ENCODE measurements at regions not wholly inside any gene's neighbourhood (a gene's known extent, or its start where the extent isn't known, plus 50 kb on each side); places are given as distances from the start of the nearest gene placed in this dataset.

- peak overlapping the region; percentile 70 for H3K27ac ChIP-seq (ENCODE audit: low read length)
- peaks cover 6 to 15% of the 10 kb centered on the region in 2 donors for H3K4me1 ChIP-seq (ENCODE audit: control insufficient read depth in 1 of 2, insufficient read depth in 2 of 2, low read length in 2 of 2)
- H3K9me3 ChIP-seq (ENCODE audit: control insufficient read depth in 1 of 2, low read length in 2 of 2) = no peaks in the 10 kb centered on the region
- no peaks in the 10 kb centered on the region for H3K36me3 ChIP-seq (ENCODE audit: control insufficient read depth in 1 of 2, insufficient read depth in 2 of 2, low read length in 2 of 2)
- H3K4me3 ChIP-seq (ENCODE audit: low read depth in 1 of 2, low read length in 2 of 2) = no peak overlapping the region
- no peaks in the 10 kb centered on the region for H3K27me3 ChIP-seq (ENCODE audit: low read depth, low read length)
These were observed 257.5 kb upstream of the FN1 start for GRCh38 chr2:215693193-215693998.

- Histone ChIP-seq H3K27me3 (ENCODE audit: low read depth, low read length) (no peaks in the 10 kb centered on the region), H3K4me3 (ENCODE audit: low read depth in 1 of 2, low read length in 2 of 2) (no peak overlapping the region), H3K9me3 (ENCODE audit: control insufficient read depth in 1 of 2, low read length in 2 of 2) (no peaks in the 10 kb centered on the region), H3K36me3 (ENCODE audit: control insufficient read depth in 1 of 2, insufficient read depth in 2 of 2, low read length in 2 of 2) (no peaks in the 10 kb centered on the region), H3K4me1 (ENCODE audit: control insufficient read depth in 1 of 2, insufficient read depth in 2 of 2, low read length in 2 of 2) (peaks cover 6 to 15% of the 10 kb centered on the region in 2 donors), H3K27ac (ENCODE audit: low read length) (peak overlapping the region; percentile 70)
These were observed 256.7 kb upstream of the FN1 start for GRCh38 chr2:215692387-215693079.

GRCh38 chr2:215691346-215691745 lies 255.5 kb upstream of the FN1 start:
- H3K4me3 ChIP-seq (ENCODE audit: low read depth in 1 of 2, low read length in 2 of 2) = no peak overlapping the region
- no peaks in the 10 kb centered on the region for H3K27me3 ChIP-seq (ENCODE audit: low read depth, low read length)
- no peaks in the 10 kb centered on the region for H3K9me3 ChIP-seq (ENCODE audit: control insufficient read depth in 1 of 2, low read length in 2 of 2)
- H3K36me3 ChIP-seq (ENCODE audit: control insufficient read depth in 1 of 2, insufficient read depth in 2 of 2, low read length in 2 of 2) = no peaks in the 10 kb centered on the region
- no peak overlapping the region for H3K27ac ChIP-seq (ENCODE audit: low read length)
- H3K4me1 ChIP-seq (ENCODE audit: control insufficient read depth in 1 of 2, insufficient read depth in 2 of 2, low read length in 2 of 2) = peaks cover 6 to 15% of the 10 kb centered on the region in 2 donors

GRCh38 chr2:215687149-215688031 lies 251.5 kb upstream of the FN1 start:
- peaks cover 0 to 6% of the 10 kb centered on the region in 2 donors for H3K4me1 ChIP-seq (ENCODE audit: control insufficient read depth in 1 of 2, insufficient read depth in 2 of 2, low read length in 2 of 2)
- no peaks in the 10 kb centered on the region for H3K36me3 ChIP-seq (ENCODE audit: control insufficient read depth in 1 of 2, insufficient read depth in 2 of 2, low read length in 2 of 2)
- no peak overlapping the region for H3K4me3 ChIP-seq (ENCODE audit: low read depth in 1 of 2, low read length in 2 of 2)
- H3K27me3 ChIP-seq (ENCODE audit: low read depth, low read length) = no peaks in the 10 kb centered on the region
- no peaks in the 10 kb centered on the region for H3K9me3 ChIP-seq (ENCODE audit: control insufficient read depth in 1 of 2, low read length in 2 of 2)
- H3K27ac ChIP-seq (ENCODE audit: low read length) = no peak overlapping the region

GRCh38 chr2:215685238-215685990 lies 249.5 kb upstream of the FN1 start:
- Histone ChIP-seq H3K9me3 (ENCODE audit: control insufficient read depth in 1 of 2, low read length in 2 of 2) (no peaks in the 10 kb centered on the region), H3K27ac (ENCODE audit: low read length) (no peak overlapping the region)

GRCh38 chr2:215684448-215685237 lies 248.8 kb upstream of the FN1 start:
- no peaks in the 10 kb centered on the region for H3K36me3 ChIP-seq (ENCODE audit: control insufficient read depth in 1 of 2, insufficient read depth in 2 of 2, low read length in 2 of 2)
- H3K4me3 ChIP-seq (ENCODE audit: low read depth in 1 of 2, low read length in 2 of 2) = no peak overlapping the region
- no peaks in the 10 kb centered on the region for H3K9me3 ChIP-seq (ENCODE audit: control insufficient read depth in 1 of 2, low read length in 2 of 2)
- H3K27me3 ChIP-seq (ENCODE audit: low read depth, low read length) = no peaks in the 10 kb centered on the region
- H3K4me1 ChIP-seq (ENCODE audit: control insufficient read depth in 1 of 2, insufficient read depth in 2 of 2, low read length in 2 of 2) = no peaks in the 10 kb centered on the region
- no peak overlapping the region for H3K27ac ChIP-seq (ENCODE audit: low read length)

More at GRCh38 chr2:215685238-215685990, 249.5 kb upstream of the FN1 start:
- no peak overlapping the region for H3K4me3 ChIP-seq (ENCODE audit: low read depth in 1 of 2, low read length in 2 of 2)
- H3K4me1 ChIP-seq (ENCODE audit: control insufficient read depth in 1 of 2, insufficient read depth in 2 of 2, low read length in 2 of 2) = no peaks in the 10 kb centered on the region
- no peaks in the 10 kb centered on the region for H3K36me3 ChIP-seq (ENCODE audit: control insufficient read depth in 1 of 2, insufficient read depth in 2 of 2, low read length in 2 of 2)
- no peaks in the 10 kb centered on the region for H3K27me3 ChIP-seq (ENCODE audit: low read depth, low read length)

- Histone ChIP-seq H3K9me3 (ENCODE audit: control insufficient read depth in 1 of 2, low read length in 2 of 2) (no peaks in the 10 kb centered on the region), H3K36me3 (ENCODE audit: control insufficient read depth in 1 of 2, insufficient read depth in 2 of 2, low read length in 2 of 2) (no peaks in the 10 kb centered on the region), H3K4me1 (ENCODE audit: control insufficient read depth in 1 of 2, insufficient read depth in 2 of 2, low read length in 2 of 2) (peaks cover 0 to 2% of the 10 kb centered on the region in 2 donors), H3K4me3 (ENCODE audit: low read depth in 1 of 2, low read length in 2 of 2) (no peak overlapping the region), H3K27ac (ENCODE audit: low read length) (no peak overlapping the region), H3K27me3 (ENCODE audit: low read depth, low read length) (no peaks in the 10 kb centered on the region)
These were observed 247.4 kb upstream of the FN1 start for GRCh38 chr2:215683295-215683694.

GRCh38 chr2:215681799-215682596 lies 246.1 kb upstream of the FN1 start:
- peaks cover 0 to 6% of the 10 kb centered on the region in 2 donors for H3K4me1 ChIP-seq (ENCODE audit: control insufficient read depth in 1 of 2, insufficient read depth in 2 of 2, low read length in 2 of 2)
- H3K36me3 ChIP-seq (ENCODE audit: control insufficient read depth in 1 of 2, insufficient read depth in 2 of 2, low read length in 2 of 2) = no peaks in the 10 kb centered on the region
- no peak overlapping the region for H3K27ac ChIP-seq (ENCODE audit: low read length)
- H3K4me3 ChIP-seq (ENCODE audit: low read depth in 1 of 2, low read length in 2 of 2) = no peak overlapping the region
- no peaks in the 10 kb centered on the region for H3K27me3 ChIP-seq (ENCODE audit: low read depth, low read length)
- H3K9me3 ChIP-seq (ENCODE audit: control insufficient read depth in 1 of 2, low read length in 2 of 2) = no peaks in the 10 kb centered on the region

GRCh38 chr2:215680605-215681598 lies 245.0 kb upstream of the FN1 start:
- Histone ChIP-seq H3K36me3 (ENCODE audit: control insufficient read depth in 1 of 2, insufficient read depth in 2 of 2, low read length in 2 of 2) (no peaks in the 10 kb centered on the region), H3K27ac (ENCODE audit: low read length) (no peak overlapping the region), H3K27me3 (ENCODE audit: low read depth, low read length) (no peaks in the 10 kb centered on the region), H3K9me3 (ENCODE audit: control insufficient read depth in 1 of 2, low read length in 2 of 2) (no peaks in the 10 kb centered on the region), H3K4me1 (ENCODE audit: control insufficient read depth in 1 of 2, insufficient read depth in 2 of 2, low read length in 2 of 2) (peaks cover 0 to 6% of the 10 kb centered on the region in 2 donors), H3K4me3 (ENCODE audit: low read depth in 1 of 2, low read length in 2 of 2) (no peak overlapping the region)
